Right forelimb (tissue), 1 donor: ENCODE measurements at regions not wholly inside any gene's neighbourhood (a gene's known extent, or its start where the extent isn't known, plus 50 kb on each side); places are given as distances from the start of the nearest gene placed in this dataset.
"Not testable (repeated sequence)": the region's sequence is repeated elsewhere in the genome, so short reads cannot be mapped to it uniquely, and the experiment has no call there.

ENCODE experiments used
- DNase-seq: peaks from one replicate; pipeline ENCODE4 v3.0.0-alpha.2; 2018

DNA sequence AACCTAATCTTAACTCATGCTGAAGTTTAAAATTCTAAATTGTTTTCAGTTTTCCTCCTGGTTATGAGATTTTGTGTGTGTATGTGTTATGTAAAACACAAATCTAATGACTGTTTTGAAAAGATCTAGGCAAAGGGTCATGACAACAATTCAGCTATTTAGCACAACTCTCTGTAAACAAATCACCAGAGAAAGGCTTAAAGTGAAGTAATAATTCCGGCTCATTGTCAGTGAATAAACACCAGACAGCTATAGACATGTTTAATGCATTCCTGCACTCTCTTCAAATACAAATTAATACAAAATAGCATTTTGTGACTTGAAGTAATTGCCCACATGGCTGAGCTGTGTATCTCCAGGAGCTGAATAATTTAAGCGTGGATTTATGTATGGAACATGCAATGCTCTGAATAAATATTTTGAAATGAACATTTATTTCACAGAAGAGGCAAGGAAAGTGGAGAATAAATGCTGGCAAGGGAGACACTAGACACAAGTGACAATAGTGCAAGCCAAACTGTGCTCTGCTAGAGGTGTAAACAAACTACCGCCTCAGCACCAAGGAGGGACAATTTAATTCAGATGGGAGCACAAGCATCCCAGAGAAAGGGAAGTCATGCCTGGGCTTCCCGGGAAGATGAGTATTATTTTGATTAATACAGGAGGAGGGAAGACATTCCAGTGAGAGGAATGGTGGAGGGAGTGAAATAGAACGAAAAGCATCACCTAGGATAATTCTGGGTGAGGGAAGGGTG, 133.6 kb upstream of the XPO1 start:
- DNase-seq = no peak

GRCh38 chr2:61670591-61671501, 132.7 kb upstream of the XPO1 start:
- DNase-seq = no peak

DNA sequence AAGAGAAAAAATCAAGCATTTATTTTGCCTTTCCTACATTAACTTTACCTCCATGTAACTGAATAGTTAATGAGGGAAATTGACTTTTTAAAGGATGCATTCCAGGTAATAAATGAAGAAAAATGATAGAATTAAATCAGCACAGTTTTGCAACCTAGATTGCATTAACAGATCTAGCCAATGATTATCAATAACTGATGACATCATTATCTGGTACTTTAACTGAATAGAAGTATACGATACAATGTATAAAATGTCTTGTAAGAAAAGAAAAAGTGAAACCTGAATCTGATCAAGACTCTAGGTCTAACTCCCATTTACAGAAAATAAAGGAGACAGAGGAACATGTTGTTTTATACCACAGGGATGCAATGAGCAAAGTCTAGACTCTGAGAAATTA, 126.0 kb upstream of the XPO1 start:
- DNase-seq = no peak

DNA sequence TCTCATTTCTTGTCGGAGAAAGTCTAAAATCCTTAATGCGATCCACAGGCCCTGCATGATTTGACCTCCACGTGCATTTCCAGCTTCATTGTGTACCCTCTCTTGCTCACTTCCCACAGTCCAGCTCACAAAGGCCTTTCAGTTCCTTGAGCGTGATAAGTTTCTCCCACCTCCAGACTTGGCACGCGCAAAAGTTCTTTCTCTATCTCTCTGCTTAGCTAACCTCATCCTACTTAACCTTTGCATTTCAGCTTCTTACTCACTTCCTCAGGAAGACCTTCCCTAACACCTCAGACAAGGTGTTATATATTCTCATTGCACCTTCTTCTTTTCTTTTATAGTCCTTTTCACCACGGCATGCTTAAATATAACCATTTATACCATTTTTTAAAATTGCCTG, 124.8 kb upstream of the XPO1 start:
- no peak for DNase-seq

DNA sequence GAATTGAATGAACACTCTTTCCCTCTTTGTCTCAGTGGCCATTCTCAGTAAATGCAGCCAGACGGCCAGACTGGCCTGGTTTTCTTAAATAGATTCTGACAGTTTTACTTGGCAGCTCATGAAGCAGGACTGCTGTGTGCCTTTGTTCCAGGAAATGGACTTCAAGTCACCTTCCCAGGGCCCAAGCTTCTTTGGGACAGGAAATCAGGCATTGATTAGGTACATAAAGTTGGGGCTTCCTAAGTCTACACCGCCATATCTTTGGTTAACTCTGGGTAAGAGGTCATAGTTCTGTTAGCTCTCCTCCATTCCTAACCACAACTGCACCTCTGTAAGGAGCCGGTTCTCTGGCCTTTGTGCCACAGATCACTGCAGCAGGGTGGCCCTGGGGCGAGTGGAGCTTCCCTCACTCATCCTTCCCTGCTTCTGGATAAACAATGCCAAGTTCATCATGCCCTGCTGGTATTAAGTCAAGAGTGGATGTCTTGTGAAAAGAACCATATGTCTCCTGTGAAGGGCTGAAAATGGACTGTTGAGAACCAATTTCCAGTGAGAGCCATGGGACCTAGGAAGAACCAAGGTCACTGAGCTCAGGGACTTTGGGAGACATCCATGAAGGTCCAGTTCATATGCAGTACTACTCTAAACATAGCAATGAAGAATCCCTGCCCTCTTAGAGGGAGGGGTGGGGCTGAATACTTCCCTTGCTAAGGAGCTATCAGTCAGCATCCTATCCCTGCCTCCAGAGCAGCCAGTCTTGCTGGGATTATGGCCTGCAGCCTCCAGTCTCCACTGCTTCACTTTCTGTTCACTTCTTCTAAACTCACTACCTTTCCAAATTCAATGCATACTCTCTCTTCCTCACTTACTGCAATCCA, 122.6 kb upstream of the XPO1 start:
- DNase-seq = no peak

DNA sequence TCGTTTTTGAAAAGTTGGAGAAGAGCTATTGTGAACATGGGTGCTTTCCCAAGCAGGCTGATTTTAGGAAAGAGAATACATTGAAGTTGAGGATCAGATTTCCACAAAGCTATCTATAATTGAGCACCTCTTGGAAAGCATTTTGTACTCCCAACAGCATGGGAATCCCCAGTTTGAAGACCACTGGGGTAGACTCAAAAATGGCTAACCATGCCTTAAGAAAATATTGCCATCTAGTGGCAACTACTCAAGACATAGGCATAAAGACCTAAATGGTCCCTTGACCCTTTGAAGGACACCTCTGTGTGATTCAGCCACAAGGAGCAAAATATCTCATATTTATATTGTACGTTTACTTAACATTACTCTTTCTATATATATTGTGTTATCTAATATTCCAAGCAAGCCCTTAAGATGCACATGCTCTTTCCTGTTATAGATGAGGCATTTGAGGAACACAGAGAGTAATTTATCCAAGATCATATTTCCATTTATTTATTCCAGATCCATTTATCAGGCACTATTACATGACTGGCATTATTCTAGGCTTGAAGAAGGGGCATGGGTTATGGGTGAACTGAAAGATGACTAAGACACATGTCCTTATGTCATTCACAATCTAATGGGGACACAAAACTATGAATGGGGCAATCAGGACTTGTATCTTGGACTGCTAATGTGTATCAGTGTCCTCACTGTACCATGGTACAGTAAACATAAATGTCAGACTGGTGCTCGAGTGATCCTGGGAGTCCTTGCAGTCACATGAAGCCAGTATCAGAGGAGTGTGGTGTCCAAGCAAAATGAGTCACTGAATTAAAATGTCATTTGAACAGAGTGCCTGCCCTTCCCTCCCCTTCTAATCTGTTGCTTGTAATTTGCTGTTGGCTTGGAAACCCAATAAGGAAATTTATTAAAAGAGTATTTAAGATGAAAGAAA, 121.0 kb upstream of the XPO1 start:
- DNase-seq = no peak

DNA sequence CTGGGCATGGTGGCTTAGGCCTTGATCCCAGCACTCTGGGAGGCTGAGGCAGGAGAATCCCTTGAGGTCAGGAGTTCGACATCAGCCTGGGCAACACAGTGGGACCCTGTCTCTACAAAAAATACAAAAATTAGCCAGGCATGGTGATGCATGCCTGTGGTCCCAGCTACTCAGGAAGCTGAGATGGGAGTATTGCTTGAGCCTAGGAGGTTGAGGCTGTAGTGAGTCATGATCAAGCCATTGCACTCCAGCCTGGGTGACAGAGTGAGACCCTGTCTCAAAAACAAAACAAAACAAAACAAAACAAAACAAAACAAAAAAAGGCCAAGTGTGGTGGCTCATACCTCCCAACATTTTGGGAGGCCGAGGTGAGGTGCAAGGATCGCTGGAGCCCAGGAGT, 111.8 kb upstream of the XPO1 start:
- DNase-seq = not testable (repeated sequence)

DNA sequence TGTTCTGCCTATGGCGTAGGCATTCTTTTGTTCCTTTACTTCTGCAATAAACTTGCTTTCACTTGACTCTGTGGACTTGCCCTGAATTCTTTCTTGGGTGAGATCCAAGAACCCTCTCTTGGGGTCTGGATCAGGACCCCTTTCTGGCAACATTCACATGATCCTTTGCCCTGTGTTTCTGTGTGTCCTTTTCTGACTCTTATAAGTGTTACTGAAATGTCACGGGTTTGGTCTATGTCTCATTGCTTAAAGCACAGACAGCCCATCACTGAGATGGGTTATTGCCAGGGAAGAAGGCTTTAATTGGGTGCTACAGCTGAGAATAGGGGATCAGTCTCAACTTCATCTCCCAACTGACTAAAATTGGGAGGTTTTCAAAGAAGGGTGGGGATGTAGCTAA, 110.9 kb upstream of the XPO1 start:
- no peak for DNase-seq

DNA sequence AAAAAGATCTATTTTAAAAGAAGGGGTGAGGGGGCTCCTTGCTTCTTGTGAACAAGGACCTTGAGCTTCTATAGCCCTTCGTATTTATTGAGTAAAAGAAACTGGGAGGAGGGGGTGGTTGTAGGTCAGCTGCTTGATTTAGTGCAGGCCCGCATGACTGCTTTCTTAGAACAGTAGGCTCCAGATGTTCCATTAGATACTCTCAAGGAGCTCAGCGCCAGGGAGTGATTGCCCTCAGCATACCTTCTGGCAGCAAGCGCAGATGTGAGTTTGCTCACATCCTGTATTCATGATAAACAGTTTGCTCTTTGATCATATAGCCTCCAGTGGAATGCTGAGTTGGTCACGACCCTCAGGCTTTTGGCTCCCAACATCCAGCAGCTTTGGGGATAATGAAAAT, 108.9 kb upstream of the XPO1 start:
- DNase-seq = no peak

- DNase-seq = no peak
Observed at GRCh38 chr2:61645911-61646310, 107.8 kb upstream of the XPO1 start.

- DNase-seq = not testable (repeated sequence)
Observed at GRCh38 chr2:61643153-61643552, 105.0 kb upstream of the XPO1 start.

- DNase-seq = no peak
Observed at GRCh38 chr2:61640406-61640805, 102.2 kb upstream of the XPO1 start.

- no peak for DNase-seq
Observed at GRCh38 chr2:61639721-61640120, 101.6 kb upstream of the XPO1 start.

DNA sequence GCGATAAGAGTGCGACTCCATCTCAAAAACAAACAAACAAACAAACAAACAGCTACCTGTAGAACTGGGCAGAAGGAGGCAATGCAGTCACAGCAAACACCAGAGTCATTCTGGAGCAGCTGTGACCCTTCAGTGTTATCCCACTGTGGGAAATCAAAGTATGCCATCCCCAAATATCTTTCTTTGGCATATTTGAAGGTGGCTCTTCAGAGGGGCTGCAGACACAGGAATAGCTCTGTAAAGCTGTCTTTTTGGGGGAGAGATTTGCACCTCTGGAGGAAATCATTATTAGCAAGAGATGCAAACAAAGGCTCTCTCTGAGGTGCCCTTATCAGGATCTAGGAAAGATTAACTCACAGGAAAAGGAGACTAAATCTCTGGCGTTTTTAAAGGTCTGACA, 98.5 kb upstream of the XPO1 start:
- DNase-seq = no peak

DNA sequence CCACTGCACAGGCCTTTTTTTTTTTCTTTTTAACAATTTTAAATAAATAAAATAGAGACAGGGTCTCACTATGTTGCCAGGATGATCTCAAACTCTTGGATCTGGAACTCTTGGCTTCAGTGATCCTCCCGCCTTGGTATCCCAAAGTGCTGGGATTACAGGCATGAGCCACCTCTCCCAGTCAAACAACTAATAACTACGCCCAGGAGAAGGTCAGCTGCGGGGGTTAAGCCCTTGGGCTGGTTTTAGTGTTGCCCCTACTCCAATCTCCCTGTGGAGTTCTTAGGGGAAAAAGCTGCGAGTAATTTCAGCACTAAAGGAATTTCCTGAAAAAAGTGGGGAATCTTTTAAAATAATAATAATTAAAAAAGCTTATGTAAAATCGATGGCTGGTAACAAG, 96.4 kb upstream of the XPO1 start:
- no peak for DNase-seq

DNA sequence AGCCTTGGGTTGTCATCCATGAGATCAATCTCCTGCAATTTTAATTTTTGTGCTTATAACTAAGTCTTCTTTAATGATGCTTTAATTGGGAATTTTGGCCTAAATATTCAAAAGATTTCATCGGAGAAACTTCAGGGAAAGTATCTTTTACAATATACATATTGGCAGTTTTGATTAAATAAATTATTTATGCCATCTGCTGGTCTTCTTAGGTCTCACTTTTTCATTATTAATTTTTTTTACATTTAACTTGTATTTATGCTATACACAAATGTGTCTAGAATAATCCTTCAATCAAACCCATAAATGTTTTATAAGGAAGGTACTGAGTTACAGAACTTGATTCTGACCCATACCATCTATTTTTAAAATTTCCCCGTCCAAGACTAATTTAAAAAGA, 95.1 kb upstream of the XPO1 start:
- DNase-seq = no peak

DNA sequence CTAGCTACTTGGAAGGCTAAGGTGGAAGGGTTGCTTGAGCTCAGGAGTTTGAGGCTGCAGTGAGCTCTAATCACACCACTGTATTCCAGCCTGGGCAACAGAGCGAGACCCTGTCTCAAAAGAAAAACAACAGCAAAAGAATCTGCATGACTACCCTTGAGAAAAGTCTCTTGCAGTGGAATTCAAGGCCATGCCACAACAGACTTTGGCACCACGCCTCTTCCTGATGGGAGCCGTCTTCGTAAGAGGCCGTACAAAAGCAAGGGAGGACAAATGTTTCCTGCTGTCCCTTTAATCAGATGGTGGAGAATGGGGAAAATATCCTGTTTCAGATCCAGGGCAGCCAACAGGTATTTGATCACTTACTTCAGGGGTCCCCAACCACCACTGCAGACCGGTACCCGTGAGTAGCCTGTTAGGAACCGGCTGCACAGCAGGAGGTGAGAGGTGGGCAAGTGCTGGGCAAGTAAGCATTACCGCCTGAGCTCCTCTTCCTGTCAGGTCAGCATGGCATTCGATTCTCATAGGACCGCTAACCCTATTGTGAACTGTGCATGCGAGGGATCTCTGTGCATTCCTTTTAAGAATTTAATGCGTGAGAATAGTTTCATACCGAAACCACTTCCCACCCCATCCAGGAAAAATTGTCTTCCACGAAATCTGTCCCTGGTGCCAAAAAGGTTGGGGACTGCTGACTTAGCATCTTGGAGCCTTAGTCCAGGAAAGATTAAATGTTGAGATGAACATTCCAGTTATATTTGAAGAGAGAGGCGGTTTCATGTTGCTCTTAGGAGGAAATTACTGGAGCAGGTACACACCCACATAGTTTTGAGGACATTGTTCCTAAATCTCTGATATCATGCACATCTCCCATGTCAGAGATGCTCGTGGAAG, 94.4 kb upstream of the XPO1 start:
- no peak for DNase-seq

GRCh38 chr2:61631321-61631720, 93.2 kb upstream of the XPO1 start:
- DNase-seq = no peak

DNA sequence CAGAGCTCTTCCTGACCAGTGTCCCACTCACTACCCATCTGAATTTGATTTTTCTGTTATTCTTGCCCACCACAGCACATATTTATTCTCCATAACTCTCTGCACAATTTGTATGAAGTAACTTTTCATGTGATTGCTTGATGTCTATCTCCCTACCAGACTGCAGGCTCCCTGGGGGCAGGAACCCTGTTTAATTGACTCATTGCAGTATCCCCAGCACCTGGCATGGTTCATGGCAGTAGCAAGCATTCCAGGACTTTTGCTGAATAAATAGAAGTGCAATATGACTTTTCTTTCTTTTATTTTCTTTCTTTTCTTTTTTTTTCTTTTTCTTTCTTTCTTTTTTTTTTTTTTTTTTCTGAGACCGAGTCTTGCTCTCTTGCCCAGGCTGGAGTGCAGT, 88.7 kb upstream of the XPO1 start:
- no peak for DNase-seq

GRCh38 chr2:61623747-61624146, 85.6 kb upstream of the XPO1 start:
- no peak for DNase-seq
